Glutamatergic neuron (in vitro differentiated cells): ENCODE measurements at regions not wholly inside any gene's neighbourhood (a gene's known extent, or its start where the extent isn't known, plus 50 kb on each side); places are given as distances from the start of the nearest gene placed in this dataset.

Experiments used
- DNase-seq: peaks from one replicate; pipeline ENCODE4 v3.0.0; 2022
- H3K27ac Mint-ChIP-seq: one replicate; pipeline ENCODE4 v1.8.0; 2020; ENCODE audit warnings: mild to moderate bottlenecking, mixed read lengths, inconsistent platforms; ENCODE audit not compliant: unreplicated experiment
- H3K27me3 Mint-ChIP-seq: one replicate; pipeline ENCODE4 v1.8.0; 2020; ENCODE audit warnings: mild to moderate bottlenecking, moderate library complexity, mixed read lengths, inconsistent platforms; ENCODE audit not compliant: unreplicated experiment
- H3K36me3 Mint-ChIP-seq: one replicate; pipeline ENCODE4 v1.8.0; 2020; ENCODE audit warnings: mild to moderate bottlenecking, mixed read lengths, inconsistent platforms; ENCODE audit not compliant: unreplicated experiment
- H3K4me1 Mint-ChIP-seq: one replicate; pipeline ENCODE4 v1.8.0; 2020; ENCODE audit warnings: mild to moderate bottlenecking, low read depth, mixed read lengths, inconsistent platforms; ENCODE audit not compliant: unreplicated experiment
- H3K4me3 Mint-ChIP-seq: one replicate; pipeline ENCODE4 v1.8.0; 2020; ENCODE audit warnings: mild to moderate bottlenecking, mixed read lengths, inconsistent platforms; ENCODE audit not compliant: unreplicated experiment
- H3K9me3 Mint-ChIP-seq: one replicate; pipeline ENCODE4 v1.8.0; 2020; ENCODE audit warnings: mild to moderate bottlenecking, moderate library complexity, mixed read lengths, inconsistent platforms; ENCODE audit not compliant: unreplicated experiment
- TF ChIP-seq, protein P1 (sequence below): fragments of 200-600 bp; sonication (generic); IDR thresholded peaks from one replicate; pipeline ENCODE4 v1.5.0; 2021; ENCODE audit not compliant: partially characterized antibody, unreplicated experiment

DNA sequence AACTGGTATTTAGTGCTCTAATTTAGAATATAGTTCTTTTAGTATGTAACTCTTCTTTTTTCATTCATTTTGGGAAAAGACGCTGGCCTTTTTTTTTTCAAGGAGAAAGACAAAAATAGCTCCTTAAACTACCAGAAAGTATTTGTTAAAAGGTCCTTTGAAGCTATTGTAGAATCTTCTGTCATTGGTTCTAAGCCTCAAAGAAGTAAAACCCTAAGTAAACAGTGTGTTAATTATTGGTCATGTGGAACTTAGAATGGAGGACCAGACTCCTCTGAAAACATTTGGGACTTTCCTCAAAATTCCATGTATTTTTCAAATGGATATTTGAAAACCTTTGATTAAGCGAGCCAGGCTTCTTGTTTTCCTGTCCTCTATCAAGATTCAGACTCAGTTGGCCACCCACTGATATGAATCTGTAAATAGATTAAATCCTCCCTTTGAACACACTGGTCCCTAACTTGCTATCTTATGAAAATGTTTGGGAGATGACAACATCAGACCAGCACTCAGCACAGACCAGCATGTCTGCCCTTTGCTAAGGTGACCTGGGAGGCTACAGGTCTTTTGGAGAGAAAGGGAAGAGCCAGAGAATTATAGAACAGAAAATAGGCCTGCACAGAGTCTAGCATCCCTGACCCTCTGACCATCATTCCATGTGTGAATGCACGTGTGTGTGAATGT lies 120.3 kb upstream of the GATA6 start:
- no peak for DNase-seq
- TF ChIP-seq, protein P1, sequence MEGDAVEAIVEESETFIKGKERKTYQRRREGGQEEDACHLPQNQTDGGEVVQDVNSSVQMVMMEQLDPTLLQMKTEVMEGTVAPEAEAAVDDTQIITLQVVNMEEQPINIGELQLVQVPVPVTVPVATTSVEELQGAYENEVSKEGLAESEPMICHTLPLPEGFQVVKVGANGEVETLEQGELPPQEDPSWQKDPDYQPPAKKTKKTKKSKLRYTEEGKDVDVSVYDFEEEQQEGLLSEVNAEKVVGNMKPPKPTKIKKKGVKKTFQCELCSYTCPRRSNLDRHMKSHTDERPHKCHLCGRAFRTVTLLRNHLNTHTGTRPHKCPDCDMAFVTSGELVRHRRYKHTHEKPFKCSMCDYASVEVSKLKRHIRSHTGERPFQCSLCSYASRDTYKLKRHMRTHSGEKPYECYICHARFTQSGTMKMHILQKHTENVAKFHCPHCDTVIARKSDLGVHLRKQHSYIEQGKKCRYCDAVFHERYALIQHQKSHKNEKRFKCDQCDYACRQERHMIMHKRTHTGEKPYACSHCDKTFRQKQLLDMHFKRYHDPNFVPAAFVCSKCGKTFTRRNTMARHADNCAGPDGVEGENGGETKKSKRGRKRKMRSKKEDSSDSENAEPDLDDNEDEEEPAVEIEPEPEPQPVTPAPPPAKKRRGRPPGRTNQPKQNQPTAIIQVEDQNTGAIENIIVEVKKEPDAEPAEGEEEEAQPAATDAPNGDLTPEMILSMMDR: no peak
- Mint-ChIP-seq H3K4me1 (no peaks in the 10 kb centered on the region), H3K4me3 (no peak overlapping the region), H3K27me3 (no peaks in the 10 kb centered on the region), H3K9me3 (peaks cover 1% of the 10 kb centered on the region), H3K36me3 (no peaks in the 10 kb centered on the region), H3K27ac (no peak overlapping the region)

DNA sequence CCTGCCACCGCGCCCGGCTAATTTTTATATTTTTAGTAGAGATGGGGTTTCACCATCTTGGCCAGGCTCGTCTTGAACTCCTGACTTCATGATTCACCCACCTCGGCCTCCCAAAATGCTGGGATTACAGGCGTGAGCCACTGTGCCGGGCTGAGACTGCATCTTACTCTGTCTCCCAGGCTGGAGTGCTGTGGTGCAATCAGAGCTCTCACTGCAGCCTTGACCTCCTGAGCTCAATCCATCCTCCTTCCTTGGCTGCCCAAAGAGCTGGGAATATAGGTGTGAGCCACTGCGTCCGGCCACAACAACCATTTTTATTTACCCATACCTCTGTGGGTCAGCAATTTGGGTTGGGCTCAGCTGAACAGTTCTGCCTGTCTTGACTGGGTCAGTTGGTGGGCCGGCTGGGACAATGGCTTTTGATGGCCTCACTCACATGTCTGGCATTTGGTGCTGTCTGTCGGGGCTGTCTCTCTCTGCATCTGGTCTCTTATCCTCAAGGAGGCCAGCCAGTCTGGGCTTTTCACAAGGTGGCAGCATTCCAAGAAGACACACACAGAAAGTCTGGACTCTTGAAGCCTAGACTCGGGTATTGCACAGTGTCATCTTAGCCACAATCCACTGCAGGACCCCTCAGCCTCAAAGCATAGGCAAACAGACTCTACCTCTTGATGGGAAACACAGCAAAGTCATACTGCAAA lies 116.8 kb upstream of the GATA6 start:
- Mint-ChIP-seq H3K27ac (no peak overlapping the region), H3K9me3 (peaks cover 3% of the 10 kb centered on the region)
- TF ChIP-seq, protein P1: no peak

DNA sequence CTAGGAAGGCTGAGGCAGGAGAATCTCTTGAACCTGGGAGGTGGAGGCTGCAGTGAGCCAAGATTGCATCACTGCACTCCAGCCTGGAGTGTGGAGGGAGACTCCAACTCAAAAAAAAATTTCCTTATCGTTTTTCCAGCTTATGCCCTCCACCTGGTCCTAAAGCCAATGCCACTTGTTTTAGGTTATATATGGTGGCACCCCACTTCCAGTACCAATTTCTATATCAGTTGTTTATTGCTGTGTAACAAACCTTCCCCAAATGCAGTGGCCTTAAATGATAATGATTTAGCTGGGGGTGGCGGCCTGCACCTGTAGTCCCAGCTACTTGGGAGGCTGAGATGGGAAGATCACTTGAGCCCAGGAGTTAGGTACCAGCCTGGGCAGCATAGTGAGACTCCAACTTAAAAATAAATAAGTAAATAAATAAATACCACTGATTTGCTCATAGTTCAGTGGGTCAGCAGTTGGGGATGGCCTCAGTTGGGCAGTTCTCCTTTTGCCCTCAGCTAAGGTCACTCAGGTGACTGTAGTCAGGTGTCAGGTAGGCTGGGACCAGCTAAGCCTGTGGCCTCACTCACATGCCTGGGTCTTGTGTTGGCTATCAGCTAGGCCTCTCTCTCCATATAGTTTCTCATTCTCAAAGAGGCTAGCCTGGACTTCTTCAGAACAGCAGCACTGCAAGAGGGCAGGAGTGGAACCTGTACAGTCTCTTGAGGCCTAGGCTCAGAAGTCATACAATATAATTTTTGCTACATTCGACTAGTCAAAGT lies 113.7 kb upstream of the GATA6 start:
- DNase-seq: no peak
- TF ChIP-seq, protein P1: no peak
- Mint-ChIP-seq H3K27me3 (no peaks in the 10 kb centered on the region), H3K27ac (no peak overlapping the region), H3K9me3 (peaks cover 3% of the 10 kb centered on the region), H3K4me3 (no peak overlapping the region), H3K4me1 (no peaks in the 10 kb centered on the region), H3K36me3 (no peaks in the 10 kb centered on the region)

More for the DNA sequence above, 116.8 kb upstream of the GATA6 start:
- DNase-seq: no peak
- H3K27me3 Mint-ChIP-seq: no peaks in the 10 kb centered on the region
- no peak overlapping the region for H3K4me3 Mint-ChIP-seq
- no peaks in the 10 kb centered on the region for H3K4me1 Mint-ChIP-seq
- no peaks in the 10 kb centered on the region for H3K36me3 Mint-ChIP-seq

DNA sequence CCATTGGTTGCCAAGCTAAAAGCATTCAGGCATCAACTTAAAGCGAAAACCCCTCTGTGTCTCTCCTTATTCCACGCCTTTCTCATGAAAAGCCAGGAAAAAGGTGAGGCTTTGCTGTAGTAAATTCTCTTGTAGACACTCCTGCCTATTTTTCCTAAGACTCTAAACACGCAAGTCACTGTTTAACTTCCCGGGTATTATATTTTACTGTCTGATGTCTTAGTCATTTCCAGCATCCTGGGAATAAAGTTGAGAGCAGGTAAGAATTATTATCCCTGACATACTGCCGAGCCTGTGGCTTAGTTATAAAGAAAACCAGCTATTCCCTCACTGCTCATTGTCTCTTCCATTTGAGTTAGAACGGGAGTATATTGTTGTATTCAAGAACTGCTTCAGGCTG lies 112.4 kb upstream of the GATA6 start:
- Mint-ChIP-seq H3K27me3 (no peaks in the 10 kb centered on the region), H3K36me3 (no peaks in the 10 kb centered on the region), H3K27ac (no peak overlapping the region), H3K4me3 (no peak overlapping the region), H3K9me3 (peaks cover 3% of the 10 kb centered on the region), H3K4me1 (no peaks in the 10 kb centered on the region)
- TF ChIP-seq, protein P1: no peak
- no peak for DNase-seq
